MM.1S (cell line): ENCODE measurements at regions not wholly inside any gene's neighbourhood (a gene's known extent, or its start where the extent isn't known, plus 50 kb on each side); places are given as distances from the start of the nearest gene placed in this dataset.

Experiments used
- DNase-seq: peaks from one replicate; pipeline ENCODE4 v3.0.0-alpha.2; 2015
- H2AFZ ChIP-seq: fragments of 300-600 bp; sonication (generic); 2 replicates; pipeline ENCODE4 v1.6.0; 2016; ENCODE audit warnings: antibody characterized with exemption, low read length
- H3F3A ChIP-seq: fragments of 300-600 bp; sonication (generic); 2 replicates; pipeline ENCODE4 v1.6.1; 2016; ENCODE audit warnings: mild to moderate bottlenecking, antibody characterized with exemption, low read length, moderate library complexity, mixed read lengths; ENCODE audit not compliant: insufficient read depth
- H3K27ac ChIP-seq: fragments of 300-600 bp; sonication (generic); 2 replicates; pipeline ENCODE4 v1.5.1; 2016; ENCODE audit warnings: mild to moderate bottlenecking, low read length
- H3K27me3 ChIP-seq: fragments of 300-600 bp; sonication (generic); replicated peaks from 2 replicates; pipeline ENCODE4 v1.6.0; 2016; ENCODE audit warnings: low read length; ENCODE audit not compliant: insufficient read depth
- H3K36me3 ChIP-seq: fragments of 300-600 bp; sonication (generic); replicated peaks from 2 replicates; pipeline ENCODE4 v1.6.1; 2016; ENCODE audit warnings: mild to moderate bottlenecking, low read length, mixed read lengths; ENCODE audit not compliant: insufficient read depth
- H3K4me1 ChIP-seq: fragments of 300-600 bp; sonication (generic); 2 replicates; pipeline ENCODE4 v1.6.1; 2016; ENCODE audit warnings: low read length, mixed read lengths
- H3K4me2 ChIP-seq: fragments of 300-600 bp; sonication (generic); 2 replicates; pipeline ENCODE4 v1.6.0; 2016; ENCODE audit warnings: low read depth, low read length
- H3K4me3 ChIP-seq: fragments of 300-600 bp; sonication (generic); 2 replicates; pipeline ENCODE4 v1.5.1; 2016; ENCODE audit warnings: low read length, mixed read lengths
- H3K79me2 ChIP-seq: fragments of 300-600 bp; sonication (generic); 2 replicates; pipeline ENCODE4 v1.6.1; 2016; ENCODE audit warnings: mixed run types, low read length, mixed read lengths
- H3K9ac ChIP-seq: fragments of 300-600 bp; sonication (generic); 2 replicates; pipeline ENCODE4 v1.6.1; 2016; ENCODE audit warnings: low read length, mixed read lengths
- H3K9me2 ChIP-seq: fragments of 300-600 bp; sonication (generic); replicated peaks from 2 replicates; pipeline ENCODE4 v1.6.1; 2016; ENCODE audit warnings: mild to moderate bottlenecking, low read length, mixed read lengths; ENCODE audit not compliant: insufficient read depth
- H3K9me3 ChIP-seq: fragments of 300-600 bp; sonication (generic); replicated peaks from 2 replicates; pipeline ENCODE4 v1.6.1; 2016; ENCODE audit warnings: mild to moderate bottlenecking, low read length, mixed read lengths; ENCODE audit not compliant: insufficient read depth
- H4K20me1 ChIP-seq: fragments of 300-600 bp; sonication (generic); 2 replicates; pipeline ENCODE4 v1.6.1; 2016; ENCODE audit warnings: mild to moderate bottlenecking, low read length, moderate library complexity, mixed read lengths; ENCODE audit not compliant: insufficient read depth
- EZH2 ChIP-seq: fragments of 300-600 bp; sonication (generic); optimal IDR thresholded peaks from 2 replicates; pipeline ENCODE3; 2017; ENCODE audit warnings: low read depth, mild to moderate bottlenecking, antibody characterized with exemption, low read length, mixed read lengths
- EZH2phosphoT487 ChIP-seq: fragments of 300-600 bp; sonication (generic); IDR thresholded peaks from 2 replicates; pipeline ENCODE4 v1.6.1; 2018; ENCODE audit warnings: antibody characterized with exemption, low read length
- TF ChIP-seq, protein P1 (sequence below): fragments of 300-600 bp; sonication (generic); IDR thresholded peaks from 2 replicates; pipeline ENCODE4 v1.5.1; 2016; ENCODE audit warnings: antibody characterized with exemption, low read length, mixed read lengths

DNA sequence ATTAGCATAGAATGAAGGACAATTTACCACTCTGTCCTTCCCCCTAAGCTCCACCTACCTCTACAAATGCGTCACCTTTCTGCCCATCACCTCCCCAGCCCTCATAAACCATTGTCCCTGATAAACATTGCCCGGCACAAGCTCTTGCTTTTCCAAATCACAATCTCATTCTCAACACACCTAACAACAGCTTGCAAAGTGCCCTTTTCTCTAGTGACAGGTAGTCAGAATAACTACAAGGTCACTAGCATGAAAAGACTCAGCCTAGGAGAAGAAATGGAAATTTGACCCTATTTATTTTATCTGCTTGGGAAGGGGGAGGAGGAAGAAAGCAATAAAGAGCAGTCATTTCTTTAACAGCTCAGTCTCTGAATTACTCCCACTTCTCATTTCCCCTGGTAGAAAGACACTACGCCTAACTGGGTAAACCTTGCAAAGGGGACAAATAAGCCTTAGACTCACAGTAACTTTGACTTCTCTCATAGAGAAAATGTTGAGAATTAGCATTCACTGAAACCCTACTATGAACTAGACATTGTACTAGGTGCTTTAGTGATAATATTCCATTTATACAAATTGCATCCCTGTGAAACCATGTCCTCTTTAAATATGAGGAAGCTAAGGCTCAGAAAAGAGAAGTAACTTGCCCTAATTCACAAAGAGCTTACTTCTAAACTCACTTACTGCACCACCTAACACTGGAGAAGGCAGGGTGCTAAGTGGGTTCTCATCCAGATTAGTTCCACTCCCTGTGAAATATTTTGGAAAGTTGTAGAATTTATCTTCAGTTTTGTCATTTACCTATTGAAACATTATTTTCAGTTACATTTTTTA, 116.2 kb upstream of the FNDC3A start:
- no peak overlapping the region for H3K27ac ChIP-seq
- no peaks in the 10 kb centered on the region for H3K27me3 ChIP-seq
- H3K4me2 ChIP-seq: no peak overlapping the region
- no peaks in the 10 kb centered on the region for H3K9me2 ChIP-seq
- no peak overlapping the region for H3K9ac ChIP-seq
- no peak for TF ChIP-seq EZH2phosphoT487
- TF ChIP-seq, protein P1, sequence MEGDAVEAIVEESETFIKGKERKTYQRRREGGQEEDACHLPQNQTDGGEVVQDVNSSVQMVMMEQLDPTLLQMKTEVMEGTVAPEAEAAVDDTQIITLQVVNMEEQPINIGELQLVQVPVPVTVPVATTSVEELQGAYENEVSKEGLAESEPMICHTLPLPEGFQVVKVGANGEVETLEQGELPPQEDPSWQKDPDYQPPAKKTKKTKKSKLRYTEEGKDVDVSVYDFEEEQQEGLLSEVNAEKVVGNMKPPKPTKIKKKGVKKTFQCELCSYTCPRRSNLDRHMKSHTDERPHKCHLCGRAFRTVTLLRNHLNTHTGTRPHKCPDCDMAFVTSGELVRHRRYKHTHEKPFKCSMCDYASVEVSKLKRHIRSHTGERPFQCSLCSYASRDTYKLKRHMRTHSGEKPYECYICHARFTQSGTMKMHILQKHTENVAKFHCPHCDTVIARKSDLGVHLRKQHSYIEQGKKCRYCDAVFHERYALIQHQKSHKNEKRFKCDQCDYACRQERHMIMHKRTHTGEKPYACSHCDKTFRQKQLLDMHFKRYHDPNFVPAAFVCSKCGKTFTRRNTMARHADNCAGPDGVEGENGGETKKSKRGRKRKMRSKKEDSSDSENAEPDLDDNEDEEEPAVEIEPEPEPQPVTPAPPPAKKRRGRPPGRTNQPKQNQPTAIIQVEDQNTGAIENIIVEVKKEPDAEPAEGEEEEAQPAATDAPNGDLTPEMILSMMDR: no peak
- no peak for TF ChIP-seq EZH2
- H2AFZ ChIP-seq: no peak overlapping the region
- H3K79me2 ChIP-seq: no peaks in the 10 kb centered on the region
- H3K9me3 ChIP-seq: no peaks in the 10 kb centered on the region
- no peaks in the 10 kb centered on the region for H3F3A ChIP-seq
- H3K4me3 ChIP-seq: no peak overlapping the region
- H3K4me1 ChIP-seq: no peaks in the 10 kb centered on the region
- no peak for DNase-seq
- H3K36me3 ChIP-seq: no peaks in the 10 kb centered on the region
- no peaks in the 10 kb centered on the region for H4K20me1 ChIP-seq

DNA sequence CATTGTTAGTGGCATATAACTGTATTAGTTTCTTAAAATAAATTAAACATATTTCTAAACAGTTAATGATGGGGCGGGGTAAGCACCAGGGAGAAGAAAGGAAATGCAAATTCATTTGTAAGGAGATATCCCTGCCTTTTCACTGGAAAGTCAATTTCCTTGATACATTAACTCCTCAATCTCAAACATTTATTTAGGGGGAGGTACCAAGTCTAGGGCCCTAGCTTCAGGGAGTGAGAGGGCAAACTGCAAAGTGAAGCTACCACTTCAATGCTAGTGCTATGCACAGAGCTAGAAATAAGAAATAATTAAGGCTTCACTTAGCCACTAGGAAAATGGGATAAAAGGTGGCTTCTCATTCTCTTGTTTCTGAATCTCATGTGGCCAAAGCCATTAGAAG, 115.3 kb upstream of the FNDC3A start:
- Histone ChIP-seq H3K4me2 (no peak overlapping the region), H3K27ac (no peak overlapping the region), H3K27me3 (no peaks in the 10 kb centered on the region), H3K9me3 (no peaks in the 10 kb centered on the region), H4K20me1 (no peaks in the 10 kb centered on the region), H3K9ac (no peak overlapping the region), H2AFZ (no peak overlapping the region), H3K36me3 (no peaks in the 10 kb centered on the region), H3K79me2 (no peaks in the 10 kb centered on the region), H3K4me3 (no peak overlapping the region), H3F3A (no peaks in the 10 kb centered on the region), H3K4me1 (no peaks in the 10 kb centered on the region), H3K9me2 (no peaks in the 10 kb centered on the region)
- TF ChIP-seq EZH2: no peak
- no peak for TF ChIP-seq EZH2phosphoT487
- DNase-seq: no peak

DNA sequence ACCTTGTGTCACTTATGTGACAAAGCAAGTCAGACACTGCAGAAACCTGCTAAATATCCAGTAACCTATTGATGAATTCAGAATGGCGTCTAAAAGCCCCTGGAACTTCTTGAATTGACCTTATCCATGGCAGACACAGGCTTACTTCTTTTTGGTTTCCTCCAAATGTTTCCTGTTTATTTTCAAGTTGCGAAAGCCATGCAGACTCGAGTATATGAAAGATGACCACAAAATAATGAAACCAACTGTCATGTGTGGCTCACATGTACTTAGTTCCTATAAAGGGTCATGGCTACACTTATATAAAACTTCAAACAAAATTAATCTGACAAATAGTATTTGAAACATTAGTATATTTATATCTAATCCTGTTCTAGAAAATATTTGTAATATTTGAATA, 113.1 kb upstream of the FNDC3A start:
- H3K4me1 ChIP-seq: no peaks in the 10 kb centered on the region
- no peak overlapping the region for H3K4me2 ChIP-seq
- no peaks in the 10 kb centered on the region for H3K9me2 ChIP-seq
- H3K9ac ChIP-seq: no peak overlapping the region
- no peaks in the 10 kb centered on the region for H3F3A ChIP-seq
- H3K36me3 ChIP-seq: no peaks in the 10 kb centered on the region
- no peak overlapping the region for H3K27ac ChIP-seq
- no peak overlapping the region for H2AFZ ChIP-seq
- no peaks in the 10 kb centered on the region for H3K27me3 ChIP-seq
- no peak overlapping the region for H3K4me3 ChIP-seq
- H3K9me3 ChIP-seq: no peaks in the 10 kb centered on the region
- TF ChIP-seq EZH2phosphoT487: no peak
- TF ChIP-seq EZH2: no peak
- TF ChIP-seq, protein P1: no peak
- no peak for DNase-seq
- no peaks in the 10 kb centered on the region for H4K20me1 ChIP-seq
- H3K79me2 ChIP-seq: no peaks in the 10 kb centered on the region

DNA sequence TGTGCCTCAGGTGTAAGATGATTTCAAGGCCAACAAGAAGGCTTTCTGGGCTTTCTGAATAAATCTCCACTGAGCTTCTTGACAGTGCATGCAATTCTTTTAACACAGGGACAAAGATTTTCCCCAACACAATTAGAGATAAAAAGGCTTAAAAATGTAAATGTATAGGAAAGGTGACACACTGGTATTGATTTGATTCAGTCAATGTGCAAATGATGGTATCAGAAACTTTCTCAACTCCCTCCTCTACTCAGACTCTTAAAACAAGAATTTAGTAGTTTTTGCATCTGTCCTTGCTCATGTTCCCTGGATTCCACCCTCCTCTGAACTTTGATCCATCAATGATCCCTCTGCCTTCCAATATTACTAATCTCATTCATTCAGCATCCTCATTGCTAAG, 111.6 kb upstream of the FNDC3A start:
- Histone ChIP-seq H3F3A (no peaks in the 10 kb centered on the region), H2AFZ (no peak overlapping the region), H3K9me2 (no peaks in the 10 kb centered on the region), H3K4me2 (no peak overlapping the region), H3K27ac (no peak overlapping the region), H3K36me3 (no peaks in the 10 kb centered on the region), H3K4me1 (no peaks in the 10 kb centered on the region), H3K79me2 (no peaks in the 10 kb centered on the region), H3K9me3 (no peaks in the 10 kb centered on the region), H4K20me1 (no peaks in the 10 kb centered on the region), H3K9ac (no peak overlapping the region), H3K4me3 (no peak overlapping the region), H3K27me3 (no peaks in the 10 kb centered on the region)
- TF ChIP-seq, protein P1: no peak
- no peak for TF ChIP-seq EZH2phosphoT487
- TF ChIP-seq EZH2: no peak
- no peak for DNase-seq
